ENCODE measurements at regions not wholly inside any gene's neighbourhood (a gene's known extent, or its start where the extent isn't known, plus 50 kb on each side); places are given as distances from the start of the nearest gene placed in this dataset.

- WGBS, 2 experiments (ENCODE audit: extremely low coverage in 1 of 2, insufficient coverage in 1 of 2, insufficient read length in 1 of 2, insufficient replicate concordance in 2 of 2, low coverage in 1 of 2, low lambda C conversion rate in 2 of 2, missing lambda C conversion rate in 1 of 2), result 91% methylated on average over 2 of the region's 2 CpGs; no CpG with 5 or more reads in 1 of the 2 experiments
- DNase-seq (ENCODE audit: low read depth in 1 of 2, low spot score in 2 of 2), result no peak
- Histone ChIP-seq H2BK20ac (ENCODE audit: low read length) (no peak overlapping the region), H2AFZ (ENCODE audit: low read length) (no peak overlapping the region), H2BK15ac (ENCODE audit: low read length) (no peak overlapping the region), H4K5ac (ENCODE audit: insufficient read length, low read depth, low read length) (no peak overlapping the region), H3K4ac (replicated peaks; ENCODE audit: insufficient read length, low read depth, low read length) (no peak overlapping the region), H2AK5ac (ENCODE audit: low read depth, low read length) (no peak overlapping the region), H4K8ac (ENCODE audit: extremely low read depth, insufficient read depth, low read length) (no peak overlapping the region), H2BK12ac (ENCODE audit: low read depth, low read length) (no peak overlapping the region), H3K36me3 (ENCODE audit: control insufficient read depth in 2 of 4, insufficient read depth in 4 of 4, low read length in 3 of 4) (no peaks in the 10 kb centered on the region), H3K79me1 (ENCODE audit: low read depth, low read length) (no peaks in the 10 kb centered on the region), H4K91ac (replicated peaks; ENCODE audit: insufficient read length, low read length) (no peak overlapping the region), H3K56ac (replicated peaks; ENCODE audit: insufficient read length, low read depth, low read length) (no peak overlapping the region), H3K27me3 (replicated peaks in 1 of 4; ENCODE audit: control insufficient read depth in 3 of 4, extremely low read depth in 1 of 4, insufficient read depth in 3 of 4, low read length in 3 of 4) (no peaks in the 10 kb centered on the region), H3K4me3 (ENCODE audit: extremely low read depth in 1 of 4, insufficient read depth in 2 of 4, low read depth in 3 of 4, low read length in 4 of 4) (no peak overlapping the region), H3K9ac (replicated peaks in 1 of 4; ENCODE audit: extremely low read depth in 1 of 4, low read depth in 3 of 4, low read length in 3 of 4) (no peak overlapping the region), H2BK5ac (ENCODE audit: low read depth, low read length) (no peak overlapping the region), H3K23me2 (ENCODE audit: low read depth, low read length) (no peaks in the 10 kb centered on the region), H3K23ac (ENCODE audit: insufficient read length) (no peak overlapping the region), H3K14ac (ENCODE audit: insufficient read length) (no peak overlapping the region), H4K20me1 (replicated peaks in 1 of 2; ENCODE audit: control insufficient read depth in 1 of 2, insufficient read depth in 2 of 2, low read length in 2 of 2) (no peaks in the 10 kb centered on the region), H2BK120ac (replicated peaks; ENCODE audit: low read depth, low read length) (no peak overlapping the region), H3K27ac (ENCODE audit: low read depth, low read length) (no peak overlapping the region), H3K79me2 (ENCODE audit: control insufficient read depth in 1 of 2, insufficient read depth in 2 of 2, low read length in 2 of 2) (no peaks in the 10 kb centered on the region), H3K4me2 (ENCODE audit: insufficient read depth in 1 of 2, low read depth in 2 of 2, low read length in 2 of 2) (no peak overlapping the region), H3K4me1 (replicated peaks in 1 of 4; ENCODE audit: control insufficient read depth in 3 of 4, insufficient read depth in 4 of 4, low read length in 3 of 4) (no peaks in the 10 kb centered on the region), H3K9me3 (ENCODE audit: insufficient read depth in 2 of 2, low read depth in 1 of 2, low read length in 1 of 2) (no peaks in the 10 kb centered on the region), H3K18ac (ENCODE audit: extremely low read depth, low read length) (no peak overlapping the region)
- no peak for FAIRE-seq
- CTCF ChIA-PET (ENCODE audit: partially characterized antibody), result no interaction called here
- POLR2A ChIA-PET (ENCODE audit: partially characterized antibody), result no interaction called here
- no peak for TF ChIP-seq BRCA1 (IDR thresholded peaks at IDR 0.05; ENCODE audit: low read depth, low read length)
- no peak for TF ChIP-seq MAFK (IDR thresholded peaks at IDR 0.05; ENCODE audit: low read depth, low read length)
- no peak for TF ChIP-seq BACH1 (IDR thresholded peaks at IDR 0.05; ENCODE audit: low read length)
- TF ChIP-seq SUZ12 (IDR thresholded peaks at IDR 0.05; ENCODE audit: low read length), result no peak
- TF ChIP-seq POU5F1 (IDR thresholded peaks at IDR 0.05; ENCODE audit: low read depth, low read length), result no peak
- no peak for TF ChIP-seq SIN3A (conservative IDR thresholded peaks at IDR 0.05 in 1 of 2, IDR thresholded peaks at IDR 0.05 in 1 of 2; ENCODE audit: low read depth in 1 of 2, low read length in 2 of 2)
- no peak for TF ChIP-seq TBP (IDR thresholded peaks at IDR 0.05; ENCODE audit: low read depth, low read length)
- no peak for TF ChIP-seq RBBP5 (IDR thresholded peaks at IDR 0.05; ENCODE audit: borderline replicate concordance, low read depth, low read length)
- no peak for TF ChIP-seq SAP30 (IDR thresholded peaks at IDR 0.05; ENCODE audit: insufficient read depth, insufficient replicate concordance, low read length)
- TF ChIP-seq SRF (IDR thresholded peaks at IDR 0.05; ENCODE audit: low read depth, low read length), result no peak
- TF ChIP-seq JUND (IDR thresholded peaks at IDR 0.05; ENCODE audit: low read length), result no peak
- TF ChIP-seq SIRT6 (IDR thresholded peaks at IDR 0.05; ENCODE audit: low read length), result no peak
- TF ChIP-seq TAF1 (IDR thresholded peaks at IDR 0.05; ENCODE audit: low read depth, low read length), result no peak
- no peak for TF ChIP-seq POLR2A (IDR thresholded peaks at IDR 0.05; ENCODE audit: control extremely low read depth in 1 of 2, low read depth in 2 of 2, low read length in 2 of 2)
- TF ChIP-seq EGR1 (IDR thresholded peaks at IDR 0.05; ENCODE audit: borderline replicate concordance, low read depth, low read length), result no peak
- TF ChIP-seq SP2 (IDR thresholded peaks at IDR 0.05; ENCODE audit: low read length), result no peak
- TF ChIP-seq HDAC2 (IDR thresholded peaks at IDR 0.05; ENCODE audit: borderline replicate concordance in 1 of 2, low read depth in 2 of 2, low read length in 2 of 2), result no peak
Measured at GRCh38 chr6:71211799-71212198, 76.8 kb upstream of the OGFRL1 start.
